GM12872 (cell line): ENCODE measurements at regions not wholly inside any gene's neighbourhood (a gene's known extent, or its start where the extent isn't known, plus 50 kb on each side); places are given as distances from the start of the nearest gene placed in this dataset.

Source experiments
- CTCF ChIP-seq: IDR thresholded peaks from 3 replicates; pipeline ENCODE4 v1.5.1; 2011; ENCODE audit warnings: low read depth, mild to moderate bottlenecking, low read length, moderate library complexity; ENCODE audit not compliant: insufficient read depth

- TF ChIP-seq CTCF = no peak
Observed at GRCh38 chr7:153017223-153017622, 257.7 kb downstream of the ACTR3B start.

GRCh38 chr7:153021542-153021941 is 262.0 kb downstream of the ACTR3B start:
- TF ChIP-seq CTCF = no peak

GRCh38 chr7:153022475-153023193 is 263.1 kb downstream of the ACTR3B start:
- no peak for TF ChIP-seq CTCF

GRCh38 chr7:153023194-153023592 is 263.6 kb downstream of the ACTR3B start:
- no peak for TF ChIP-seq CTCF

- no peak for TF ChIP-seq CTCF
Observed at GRCh38 chr7:153027210-153027609, 267.7 kb downstream of the ACTR3B start.

GRCh38 chr7:153027904-153028303 is 268.4 kb downstream of the ACTR3B start:
- no peak for TF ChIP-seq CTCF

- no peak for TF ChIP-seq CTCF
Observed at GRCh38 chr7:153030976-153031375, 271.4 kb downstream of the ACTR3B start.
